ENCODE measurements at regions not wholly inside any gene's neighbourhood (a gene's known extent, or its start where the extent isn't known, plus 50 kb on each side); places are given as distances from the start of the nearest gene placed in this dataset.

DNA sequence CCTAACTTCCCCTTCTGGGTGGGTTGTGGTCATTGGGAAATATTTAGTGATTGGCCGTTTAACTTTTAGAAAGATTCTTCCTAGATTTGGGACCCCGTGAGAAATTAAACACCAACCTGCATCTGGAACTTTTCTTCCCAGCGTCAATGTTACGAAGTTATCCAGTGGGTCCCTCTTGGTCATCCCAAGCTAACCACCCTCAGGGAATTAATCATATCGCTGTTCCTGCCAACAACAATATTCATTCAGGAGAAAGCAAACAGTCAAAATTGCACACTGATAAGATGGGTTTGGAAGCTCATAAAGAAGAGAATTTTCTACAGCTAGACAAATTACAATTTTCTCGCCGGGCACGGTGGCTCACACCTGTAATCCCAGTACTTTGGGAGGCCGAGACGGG is 121.2 kb upstream of the STX18 start:
- TF ChIP-seq, protein P1, sequence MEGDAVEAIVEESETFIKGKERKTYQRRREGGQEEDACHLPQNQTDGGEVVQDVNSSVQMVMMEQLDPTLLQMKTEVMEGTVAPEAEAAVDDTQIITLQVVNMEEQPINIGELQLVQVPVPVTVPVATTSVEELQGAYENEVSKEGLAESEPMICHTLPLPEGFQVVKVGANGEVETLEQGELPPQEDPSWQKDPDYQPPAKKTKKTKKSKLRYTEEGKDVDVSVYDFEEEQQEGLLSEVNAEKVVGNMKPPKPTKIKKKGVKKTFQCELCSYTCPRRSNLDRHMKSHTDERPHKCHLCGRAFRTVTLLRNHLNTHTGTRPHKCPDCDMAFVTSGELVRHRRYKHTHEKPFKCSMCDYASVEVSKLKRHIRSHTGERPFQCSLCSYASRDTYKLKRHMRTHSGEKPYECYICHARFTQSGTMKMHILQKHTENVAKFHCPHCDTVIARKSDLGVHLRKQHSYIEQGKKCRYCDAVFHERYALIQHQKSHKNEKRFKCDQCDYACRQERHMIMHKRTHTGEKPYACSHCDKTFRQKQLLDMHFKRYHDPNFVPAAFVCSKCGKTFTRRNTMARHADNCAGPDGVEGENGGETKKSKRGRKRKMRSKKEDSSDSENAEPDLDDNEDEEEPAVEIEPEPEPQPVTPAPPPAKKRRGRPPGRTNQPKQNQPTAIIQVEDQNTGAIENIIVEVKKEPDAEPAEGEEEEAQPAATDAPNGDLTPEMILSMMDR (IDR thresholded peaks at IDR 0.05) = no peak
- TF ChIP-seq ZFX (IDR thresholded peaks at IDR 0.05; ENCODE audit: borderline replicate concordance) = no peak
- H3K27ac ChIP-seq = no peak overlapping the region

DNA sequence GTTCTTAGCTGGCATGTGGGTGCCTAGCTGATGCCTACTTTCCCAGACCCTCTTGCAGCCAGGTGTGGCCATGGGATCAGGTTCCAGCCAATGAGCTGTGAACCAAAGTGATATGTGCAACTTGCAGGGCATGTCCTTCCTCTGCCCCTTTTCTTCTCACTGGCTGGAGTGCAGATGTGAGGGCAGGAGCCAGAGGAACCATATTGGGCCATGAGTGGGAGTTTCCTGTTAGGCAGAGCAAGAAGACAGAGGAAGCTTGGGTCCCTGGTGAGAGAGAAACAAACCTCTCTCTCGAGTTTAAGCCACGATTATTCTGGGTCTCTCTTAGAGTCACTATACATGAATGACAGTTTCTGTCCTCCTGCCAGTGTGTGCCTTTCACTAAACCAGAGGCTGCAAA is 120.4 kb upstream of the STX18 start:
- no peak overlapping the region for H3K27ac ChIP-seq
- TF ChIP-seq, protein P1 (IDR thresholded peaks at IDR 0.05) = no peak
- no peak for TF ChIP-seq ZFX (IDR thresholded peaks at IDR 0.05; ENCODE audit: borderline replicate concordance)

DNA sequence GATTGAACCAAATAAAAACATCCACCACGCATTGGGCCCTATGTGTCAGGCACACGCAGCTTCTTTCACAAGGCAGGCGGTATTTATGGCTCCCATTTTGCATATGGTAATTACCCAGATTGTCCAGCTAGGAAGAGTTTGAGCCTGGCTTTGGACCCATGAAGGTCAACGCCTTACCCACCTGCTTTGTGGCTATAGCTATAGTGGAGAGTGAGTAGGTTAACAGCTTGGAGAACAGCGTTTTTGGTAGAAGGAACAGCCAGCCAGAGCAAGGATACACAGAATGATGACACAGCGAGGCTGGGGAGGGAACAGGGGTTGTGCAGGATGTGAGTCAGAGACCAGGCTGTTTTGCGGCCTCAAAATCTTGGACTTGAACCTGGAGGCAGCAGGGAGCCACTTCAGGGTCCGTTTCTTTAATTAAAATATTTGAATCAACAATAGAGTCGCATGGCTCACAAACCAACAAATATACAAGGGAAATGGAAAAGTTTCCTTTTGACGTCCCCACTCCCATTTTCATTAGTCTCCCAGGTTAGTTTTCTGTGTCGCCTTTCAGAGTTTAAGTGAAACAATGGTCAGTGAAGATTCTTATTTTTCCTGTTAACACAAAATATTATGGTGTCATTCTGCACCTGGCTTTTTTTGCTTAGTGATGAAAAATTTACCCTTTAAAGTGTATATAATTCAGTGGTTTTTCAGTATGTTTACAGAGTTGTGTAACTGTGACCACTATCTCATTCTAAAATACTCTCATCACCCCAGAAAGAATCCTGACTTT is 118.2 kb upstream of the STX18 start:
- H3K27ac ChIP-seq = no peak overlapping the region

DNA sequence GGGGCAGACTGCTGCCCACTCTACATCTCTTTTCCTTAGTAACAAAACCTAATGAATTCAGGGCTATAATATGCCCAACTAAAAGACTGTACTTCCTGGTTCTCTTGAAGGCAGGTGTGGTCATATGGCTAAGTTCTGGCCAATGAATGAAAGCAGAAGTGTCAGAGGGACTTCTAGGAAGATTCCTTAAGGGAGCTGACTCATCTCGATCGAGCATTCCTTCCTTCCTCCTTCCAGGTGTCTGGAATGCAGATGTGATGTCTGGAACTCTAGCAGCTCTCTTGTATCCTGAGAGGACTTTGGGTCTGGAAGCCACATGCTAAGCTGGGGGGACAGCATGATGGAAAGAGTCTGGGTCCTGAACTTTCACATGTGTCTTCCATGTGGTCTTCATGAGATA is 116.2 kb upstream of the STX18 start:
- no peak for TF ChIP-seq ZFX (IDR thresholded peaks at IDR 0.05; ENCODE audit: borderline replicate concordance)
- TF ChIP-seq, protein P1 (IDR thresholded peaks at IDR 0.05) = no peak

More for the DNA sequence above, 118.2 kb upstream of the STX18 start:
- TF ChIP-seq, protein P1 (IDR thresholded peaks at IDR 0.05) = no peak
- TF ChIP-seq ZFX (IDR thresholded peaks at IDR 0.05; ENCODE audit: borderline replicate concordance) = no peak

DNA sequence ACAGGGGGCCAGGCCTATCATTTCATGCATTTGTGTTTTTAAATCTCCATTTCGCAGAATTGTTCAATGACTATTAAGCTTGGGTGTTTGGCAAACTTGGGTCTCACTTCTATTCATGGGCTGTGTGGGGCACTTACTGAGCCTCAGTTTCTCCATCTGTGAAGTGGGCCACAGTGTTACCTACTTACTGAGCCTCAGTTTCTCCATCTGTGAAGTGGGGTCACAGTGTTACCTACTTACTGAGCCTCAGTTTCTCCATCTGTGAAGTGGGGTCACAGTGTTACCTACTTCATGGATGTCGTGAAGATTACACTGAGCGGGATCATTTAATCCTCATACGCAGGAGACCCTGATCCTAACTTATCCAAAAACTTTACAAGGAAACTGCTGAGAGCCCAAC is 115.1 kb upstream of the STX18 start:
- H3K27ac ChIP-seq = no peak overlapping the region
- no peak for TF ChIP-seq ZFX (IDR thresholded peaks at IDR 0.05; ENCODE audit: borderline replicate concordance)
- TF ChIP-seq, protein P1 (IDR thresholded peaks at IDR 0.05) = no peak

More for the DNA sequence above, 116.2 kb upstream of the STX18 start:
- H3K27ac ChIP-seq = no peak overlapping the region

DNA sequence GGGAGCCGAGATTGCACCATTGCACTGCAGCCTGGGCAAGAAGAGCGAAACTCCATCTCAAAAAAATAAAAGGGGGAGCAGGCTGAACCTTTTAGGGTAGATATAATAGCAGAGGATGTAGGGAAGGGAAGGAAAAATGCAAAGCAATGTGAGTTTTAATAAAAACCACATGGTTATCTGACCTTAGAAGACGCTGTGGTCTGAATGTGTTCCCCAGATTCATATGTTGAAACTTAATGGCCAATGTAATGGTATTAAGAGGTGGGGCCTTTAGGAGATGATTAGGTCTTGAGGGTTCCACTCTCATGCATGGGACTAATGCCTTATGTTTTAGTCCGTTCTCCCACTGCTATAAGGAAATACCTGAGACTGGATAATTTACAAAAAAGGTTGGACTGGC is 114.1 kb upstream of the STX18 start:
- no peak overlapping the region for H3K27ac ChIP-seq
- TF ChIP-seq, protein P1 (IDR thresholded peaks at IDR 0.05) = no peak
- TF ChIP-seq ZFX (IDR thresholded peaks at IDR 0.05; ENCODE audit: borderline replicate concordance) = no peak

DNA sequence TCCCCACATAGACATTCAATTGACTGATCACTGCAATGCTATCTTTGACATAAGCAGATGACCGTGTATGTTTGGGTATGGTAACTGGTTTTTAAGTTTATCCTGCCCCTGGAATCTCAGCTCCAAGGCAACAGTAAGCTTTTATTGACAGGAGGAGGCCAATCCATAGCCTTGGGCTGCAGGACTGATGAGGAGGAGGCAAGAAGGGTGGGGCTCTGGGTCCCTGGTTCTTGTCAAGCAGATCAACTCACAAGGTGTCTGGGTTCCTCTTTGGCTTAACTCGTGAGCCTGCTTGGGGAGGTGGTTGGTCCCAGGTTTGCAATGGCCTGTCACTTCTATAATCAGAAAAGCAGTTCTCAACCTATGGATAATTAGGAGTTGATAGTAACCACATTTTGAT is 113.2 kb upstream of the STX18 start:
- H3K27ac ChIP-seq = no peak overlapping the region
- TF ChIP-seq ZFX (IDR thresholded peaks at IDR 0.05; ENCODE audit: borderline replicate concordance) = no peak
- TF ChIP-seq, protein P1 (IDR thresholded peaks at IDR 0.05) = no peak
